ENCODE measurements at regions not wholly inside any gene's neighbourhood (a gene's known extent, or its start where the extent isn't known, plus 50 kb on each side); places are given as distances from the start of the nearest gene placed in this dataset.

- TF ChIP-seq, protein P1, sequence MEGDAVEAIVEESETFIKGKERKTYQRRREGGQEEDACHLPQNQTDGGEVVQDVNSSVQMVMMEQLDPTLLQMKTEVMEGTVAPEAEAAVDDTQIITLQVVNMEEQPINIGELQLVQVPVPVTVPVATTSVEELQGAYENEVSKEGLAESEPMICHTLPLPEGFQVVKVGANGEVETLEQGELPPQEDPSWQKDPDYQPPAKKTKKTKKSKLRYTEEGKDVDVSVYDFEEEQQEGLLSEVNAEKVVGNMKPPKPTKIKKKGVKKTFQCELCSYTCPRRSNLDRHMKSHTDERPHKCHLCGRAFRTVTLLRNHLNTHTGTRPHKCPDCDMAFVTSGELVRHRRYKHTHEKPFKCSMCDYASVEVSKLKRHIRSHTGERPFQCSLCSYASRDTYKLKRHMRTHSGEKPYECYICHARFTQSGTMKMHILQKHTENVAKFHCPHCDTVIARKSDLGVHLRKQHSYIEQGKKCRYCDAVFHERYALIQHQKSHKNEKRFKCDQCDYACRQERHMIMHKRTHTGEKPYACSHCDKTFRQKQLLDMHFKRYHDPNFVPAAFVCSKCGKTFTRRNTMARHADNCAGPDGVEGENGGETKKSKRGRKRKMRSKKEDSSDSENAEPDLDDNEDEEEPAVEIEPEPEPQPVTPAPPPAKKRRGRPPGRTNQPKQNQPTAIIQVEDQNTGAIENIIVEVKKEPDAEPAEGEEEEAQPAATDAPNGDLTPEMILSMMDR (IDR thresholded peaks at IDR 0.05): no peak
- TF ChIP-seq POLR2A (IDR thresholded peaks at IDR 0.05): no peak
Observed at GRCh38 chr12:127118251-127118650, 1148.7 kb upstream of the TMEM132C start.

Data from heart left ventricle (tissue), 13 donors.